ENCODE measurements at regions not wholly inside any gene's neighbourhood (a gene's known extent, or its start where the extent isn't known, plus 50 kb on each side); places are given as distances from the start of the nearest gene placed in this dataset.

DNA sequence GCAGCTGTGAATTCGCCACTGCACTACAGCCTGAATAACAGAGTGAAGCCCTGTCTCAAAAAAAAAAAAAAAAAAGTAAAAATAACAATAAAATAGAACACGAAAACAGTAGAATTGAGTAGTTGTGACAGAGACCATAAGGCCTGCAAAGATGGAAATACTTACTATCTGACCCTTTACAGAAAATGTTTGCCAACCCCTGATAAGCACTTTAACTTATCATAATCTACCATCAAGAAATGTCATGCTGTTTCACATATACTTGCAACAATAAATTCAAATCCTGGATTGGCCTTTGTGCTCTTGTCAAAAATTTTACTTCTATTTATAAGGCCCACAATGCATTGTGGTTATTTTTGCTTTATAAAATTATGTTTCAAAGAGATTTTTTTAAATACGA, 75.5 kb downstream of the ING2 start:
- Histone ChIP-seq H3F3A (ENCODE audit: insufficient read depth, low read length) (no peaks in the 10 kb centered on the region), H3K4me1 (ENCODE audit: low read length) (no peaks in the 10 kb centered on the region), H3K4me3 (ENCODE audit: low read length) (no peak overlapping the region), H4K20me1 (ENCODE audit: insufficient read depth, low read length) (no peaks in the 10 kb centered on the region), H3K9ac (ENCODE audit: low read length) (no peak overlapping the region), H3K9me3 (replicated peaks; ENCODE audit: insufficient read depth, low read length) (no peaks in the 10 kb centered on the region), H3K27ac (ENCODE audit: low read length) (no peak overlapping the region), H3K9me2 (replicated peaks; ENCODE audit: insufficient read depth, low read length) (no peaks in the 10 kb centered on the region), H3K36me3 (replicated peaks; ENCODE audit: insufficient read depth, low read length) (no peaks in the 10 kb centered on the region), H2AFZ (ENCODE audit: low read length) (no peak overlapping the region), H3K4me2 (ENCODE audit: low read depth, low read length) (no peak overlapping the region), H3K27me3 (replicated peaks; ENCODE audit: insufficient read depth, low read length) (no peaks in the 10 kb centered on the region), H3K79me2 (ENCODE audit: low read length) (no peaks in the 10 kb centered on the region)
- TF ChIP-seq EZH2phosphoT487 (IDR thresholded peaks at IDR 0.05; ENCODE audit: low read length) (no peak), EZH2 (optimal IDR thresholded peaks at IDR 0.05; ENCODE audit: low read depth, low read length) (no peak)
- TF ChIP-seq, protein P1, sequence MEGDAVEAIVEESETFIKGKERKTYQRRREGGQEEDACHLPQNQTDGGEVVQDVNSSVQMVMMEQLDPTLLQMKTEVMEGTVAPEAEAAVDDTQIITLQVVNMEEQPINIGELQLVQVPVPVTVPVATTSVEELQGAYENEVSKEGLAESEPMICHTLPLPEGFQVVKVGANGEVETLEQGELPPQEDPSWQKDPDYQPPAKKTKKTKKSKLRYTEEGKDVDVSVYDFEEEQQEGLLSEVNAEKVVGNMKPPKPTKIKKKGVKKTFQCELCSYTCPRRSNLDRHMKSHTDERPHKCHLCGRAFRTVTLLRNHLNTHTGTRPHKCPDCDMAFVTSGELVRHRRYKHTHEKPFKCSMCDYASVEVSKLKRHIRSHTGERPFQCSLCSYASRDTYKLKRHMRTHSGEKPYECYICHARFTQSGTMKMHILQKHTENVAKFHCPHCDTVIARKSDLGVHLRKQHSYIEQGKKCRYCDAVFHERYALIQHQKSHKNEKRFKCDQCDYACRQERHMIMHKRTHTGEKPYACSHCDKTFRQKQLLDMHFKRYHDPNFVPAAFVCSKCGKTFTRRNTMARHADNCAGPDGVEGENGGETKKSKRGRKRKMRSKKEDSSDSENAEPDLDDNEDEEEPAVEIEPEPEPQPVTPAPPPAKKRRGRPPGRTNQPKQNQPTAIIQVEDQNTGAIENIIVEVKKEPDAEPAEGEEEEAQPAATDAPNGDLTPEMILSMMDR (IDR thresholded peaks at IDR 0.05; ENCODE audit: low read length) = no peak
- no peak for DNase-seq

DNA sequence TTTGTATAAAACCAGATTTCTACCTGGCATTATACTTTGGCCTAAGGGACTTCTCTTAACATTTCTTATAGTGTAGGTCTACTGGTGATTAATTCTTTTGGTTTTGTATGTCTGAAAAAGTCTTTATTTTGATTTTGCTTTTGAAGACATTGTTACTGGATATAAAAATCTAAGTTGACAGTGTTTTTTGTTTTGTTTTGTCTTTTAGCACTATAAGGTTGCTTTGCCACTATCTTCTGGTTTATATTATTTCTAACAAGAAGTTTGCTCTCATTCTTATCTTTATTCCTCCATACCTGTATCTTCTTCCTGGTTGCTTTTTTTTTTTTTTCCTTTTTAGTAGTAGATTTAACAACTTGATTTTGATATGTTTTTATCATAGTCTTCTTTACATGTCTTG, 76.0 kb downstream of the ING2 start:
- H3F3A ChIP-seq (ENCODE audit: insufficient read depth, low read length) = no peaks in the 10 kb centered on the region
- H3K4me3 ChIP-seq (ENCODE audit: low read length) = no peak overlapping the region
- H3K4me1 ChIP-seq (ENCODE audit: low read length) = no peaks in the 10 kb centered on the region
- no peaks in the 10 kb centered on the region for H3K9me3 ChIP-seq (replicated peaks; ENCODE audit: insufficient read depth, low read length)
- no peaks in the 10 kb centered on the region for H3K9me2 ChIP-seq (replicated peaks; ENCODE audit: insufficient read depth, low read length)
- H3K36me3 ChIP-seq (replicated peaks; ENCODE audit: insufficient read depth, low read length) = no peaks in the 10 kb centered on the region
- no peak overlapping the region for H3K9ac ChIP-seq (ENCODE audit: low read length)
- TF ChIP-seq EZH2phosphoT487 (IDR thresholded peaks at IDR 0.05; ENCODE audit: low read length) (no peak), EZH2 (optimal IDR thresholded peaks at IDR 0.05; ENCODE audit: low read depth, low read length) (no peak)
- TF ChIP-seq, protein P1 (IDR thresholded peaks at IDR 0.05; ENCODE audit: low read length) = no peak
- H3K79me2 ChIP-seq (ENCODE audit: low read length) = no peaks in the 10 kb centered on the region
- no peak overlapping the region for H2AFZ ChIP-seq (ENCODE audit: low read length)
- H3K27me3 ChIP-seq (replicated peaks; ENCODE audit: insufficient read depth, low read length) = no peaks in the 10 kb centered on the region
- H3K4me2 ChIP-seq (ENCODE audit: low read depth, low read length) = no peak overlapping the region
- no peak overlapping the region for H3K27ac ChIP-seq (ENCODE audit: low read length)
- DNase-seq = no peak
- no peaks in the 10 kb centered on the region for H4K20me1 ChIP-seq (ENCODE audit: insufficient read depth, low read length)

DNA sequence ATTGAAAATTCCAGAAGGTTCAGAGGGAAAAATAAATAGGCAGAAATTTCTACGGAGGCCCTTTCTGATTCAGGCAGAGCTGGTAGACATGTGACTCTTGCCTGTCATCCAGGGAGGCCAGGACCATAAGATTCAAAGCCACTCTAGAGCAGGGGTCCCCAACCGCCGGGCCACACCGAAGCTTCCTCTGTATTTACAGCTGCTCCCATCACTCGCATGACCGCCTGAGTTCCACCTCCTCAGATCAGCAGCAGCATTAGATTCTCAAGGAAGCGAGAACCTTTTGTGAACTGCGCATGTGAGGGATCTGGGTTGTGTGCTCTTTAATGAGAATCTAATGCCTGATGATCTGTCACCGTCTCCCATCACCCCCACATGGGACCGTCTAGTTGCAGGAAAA, 72.2 kb downstream of the RWDD4 start:
- H3K4me1 ChIP-seq (ENCODE audit: low read length) = no peaks in the 10 kb centered on the region
- H3K79me2 ChIP-seq (ENCODE audit: low read length) = no peaks in the 10 kb centered on the region
- no peak for TF ChIP-seq EZH2 (optimal IDR thresholded peaks at IDR 0.05; ENCODE audit: low read depth, low read length)
- TF ChIP-seq EZH2phosphoT487 (IDR thresholded peaks at IDR 0.05; ENCODE audit: low read length) = no peak
- TF ChIP-seq, protein P1 (IDR thresholded peaks at IDR 0.05; ENCODE audit: low read length) = no peak
- no peak overlapping the region for H2AFZ ChIP-seq (ENCODE audit: low read length)
- no peaks in the 10 kb centered on the region for H3K9me2 ChIP-seq (replicated peaks; ENCODE audit: insufficient read depth, low read length)
- H3K36me3 ChIP-seq (replicated peaks; ENCODE audit: insufficient read depth, low read length) = no peaks in the 10 kb centered on the region
- H3K4me2 ChIP-seq (ENCODE audit: low read depth, low read length) = no peak overlapping the region
- no peaks in the 10 kb centered on the region for H4K20me1 ChIP-seq (ENCODE audit: insufficient read depth, low read length)
- no peak overlapping the region for H3K4me3 ChIP-seq (ENCODE audit: low read length)
- no peak overlapping the region for H3K9ac ChIP-seq (ENCODE audit: low read length)
- no peaks in the 10 kb centered on the region for H3K9me3 ChIP-seq (replicated peaks; ENCODE audit: insufficient read depth, low read length)
- H3K27ac ChIP-seq (ENCODE audit: low read length) = no peak overlapping the region
- no peak for DNase-seq
- H3F3A ChIP-seq (ENCODE audit: insufficient read depth, low read length) = no peaks in the 10 kb centered on the region
- no peaks in the 10 kb centered on the region for H3K27me3 ChIP-seq (replicated peaks; ENCODE audit: insufficient read depth, low read length)

Measured in MM.1S (cell line).